Adipose tissue (tissue), 3 donors: ENCODE measurements at regions not wholly inside any gene's neighbourhood (a gene's known extent, or its start where the extent isn't known, plus 50 kb on each side); places are given as distances from the start of the nearest gene placed in this dataset.
"Not testable (repeated sequence)": the region's sequence is repeated elsewhere in the genome, so short reads cannot be mapped to it uniquely, and the experiment has no call there.

Source experiments
- H3K27ac ChIP-seq: one replicate; pipeline ENCODE4 v1.5.1; 2013; ENCODE audit warnings: low read depth, low read length
- WGBS, 3 donors: extraction: QIAGEN DNeasy Blood & Tissue Kit; methylation state at CpG; one replicate each; pipeline ENCODE4 v1.1.7; 2013; 5-methylcytosine and 5-hydroxymethylcytosine counted together
- donor health status: healthy with polysubstance abuse.
- donor health status: Bipolar disorder and iron deficiency.
- donor health status: healthy.

DNA sequence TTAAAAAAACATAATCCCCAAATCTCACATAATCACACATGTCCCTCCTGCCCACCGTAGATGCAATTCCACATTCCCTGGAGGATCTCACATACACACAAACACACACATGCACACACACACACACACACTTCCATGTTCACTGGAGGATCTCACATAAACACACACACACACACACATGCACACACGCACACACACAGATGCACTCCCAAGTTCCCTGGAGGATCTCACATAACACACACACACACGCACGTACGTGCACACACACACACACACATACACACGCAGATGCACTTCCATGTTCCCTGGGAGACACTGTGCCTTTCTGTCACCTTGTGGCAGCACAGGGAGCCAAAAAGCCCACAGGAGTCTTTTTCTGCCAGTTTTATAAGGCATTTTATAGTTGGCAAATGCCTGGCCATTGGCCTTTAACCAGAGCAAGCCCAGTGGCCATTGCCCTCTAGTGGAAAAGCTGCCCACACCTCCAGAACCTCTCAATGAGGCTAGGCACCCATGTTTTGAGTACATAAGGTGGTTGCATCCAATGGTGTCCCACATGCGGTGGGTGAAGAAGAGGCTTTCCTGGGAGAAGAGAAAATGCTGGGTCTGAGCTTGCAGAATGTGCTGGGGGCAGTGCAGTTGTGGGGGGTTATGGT is 115.4 kb upstream of the ACBD5 start:
- no peak overlapping the region for H3K27ac ChIP-seq
- WGBS, 3 donors, result 88 to 94% (median 93%) methylated on average over 7 of the region's 7 CpGs

DNA sequence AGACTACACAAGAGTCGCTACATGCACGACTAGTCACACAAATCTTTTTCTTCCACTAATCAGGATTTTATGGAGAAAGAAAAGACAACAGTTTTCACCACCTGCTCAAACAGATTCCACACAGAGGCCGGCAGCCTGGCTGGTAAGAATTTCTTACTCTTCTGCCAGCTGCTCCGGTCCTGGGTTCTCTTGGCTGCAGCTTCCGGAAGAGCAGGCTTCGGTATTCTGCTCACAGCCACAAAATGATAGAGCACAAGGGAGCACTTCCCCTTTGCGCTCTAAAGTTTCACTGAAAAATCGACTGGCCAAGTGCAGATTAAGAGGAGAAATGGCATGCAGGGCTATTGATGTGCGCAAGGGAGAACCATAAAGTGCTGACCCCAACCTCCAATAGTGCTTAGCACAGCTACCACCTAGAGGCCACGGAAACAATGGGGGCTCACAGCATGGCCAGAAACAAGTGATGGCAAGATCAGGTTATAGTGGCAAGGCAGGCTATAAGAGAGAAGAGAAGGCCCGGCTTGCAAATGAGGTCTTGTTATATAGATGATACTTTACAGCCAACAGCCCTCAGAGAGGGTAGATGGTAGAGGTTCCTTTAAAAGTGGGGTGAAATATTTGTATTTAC is 114.2 kb upstream of the ACBD5 start:
- H3K27ac ChIP-seq, result not testable (repeated sequence)

DNA sequence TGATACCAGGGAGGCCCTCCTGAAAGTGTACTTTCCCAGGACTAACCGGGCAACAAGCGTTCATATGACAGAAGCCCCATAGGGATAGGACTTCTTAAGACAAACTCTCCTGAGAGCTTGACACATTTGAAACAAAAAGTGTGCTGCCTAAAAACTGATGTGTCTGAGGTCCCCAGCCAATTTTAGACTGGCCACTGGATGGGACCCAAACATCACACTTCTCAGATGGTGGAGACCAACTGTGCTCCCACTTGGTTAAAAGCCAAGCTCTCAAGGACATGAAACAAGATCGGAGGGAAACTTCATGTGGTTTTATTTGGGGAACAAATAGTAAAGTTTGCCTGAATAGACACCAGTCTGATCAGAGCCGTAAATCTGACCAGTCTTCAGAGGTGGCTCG is 113.5 kb upstream of the ACBD5 start:
- WGBS, 3 donors, result 47 to 74% (median 63%) methylated on average over 5 of the region's 5 CpGs
- H3K27ac ChIP-seq, result not testable (repeated sequence)

More for the DNA sequence above, 114.2 kb upstream of the ACBD5 start:
- WGBS, 3 donors, result 30 to 62% (median 51%) methylated on average over 10 to 11 of the region's 11 CpGs

DNA sequence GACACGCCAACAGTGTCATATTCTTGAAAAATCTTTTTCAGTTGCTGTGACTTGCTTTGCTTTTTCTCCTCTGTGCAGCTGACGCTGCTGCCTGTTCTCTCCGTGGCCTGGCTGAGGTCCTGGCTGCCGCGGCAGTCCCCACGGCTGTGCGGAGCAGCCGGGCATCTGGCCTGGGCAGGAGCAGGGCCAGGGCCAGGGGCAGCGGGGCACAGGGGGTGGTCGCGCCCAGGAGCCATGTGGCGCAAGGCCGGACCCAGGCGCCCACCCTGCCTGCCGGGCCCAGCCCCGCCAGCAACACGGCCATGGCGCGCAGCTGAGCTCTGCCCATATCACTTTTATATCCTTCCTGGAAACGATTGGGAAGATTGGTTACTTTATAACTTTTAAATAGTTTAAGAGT is 109.4 kb upstream of the ACBD5 start:
- WGBS, 3 donors, result 84 to 92% (median 88%) methylated on average over 20 of the region's 20 CpGs
- no peak overlapping the region for H3K27ac ChIP-seq

DNA sequence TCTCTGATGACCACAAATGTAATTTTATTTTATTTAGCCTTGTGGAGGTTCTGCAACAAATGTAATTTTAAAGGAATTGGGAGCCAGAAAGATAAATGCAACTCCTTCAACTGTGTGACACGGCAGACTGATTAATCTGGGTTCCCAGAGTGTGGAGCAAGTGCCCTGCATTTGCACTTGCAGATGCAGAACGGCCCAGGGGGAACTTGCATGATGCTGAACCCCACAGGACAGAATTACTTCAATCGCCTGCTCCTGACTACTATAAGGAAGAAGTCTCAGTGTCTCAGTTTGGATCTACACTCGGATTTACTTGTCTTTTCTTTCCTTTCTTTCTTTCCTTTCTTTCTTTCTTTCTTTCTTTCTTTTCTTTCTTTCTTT is 107.2 kb upstream of the ACBD5 start:
- H3K27ac ChIP-seq, result not testable (repeated sequence)
- WGBS, 3 donors, result 22 to 26% (median 25%) methylated on average over 4 of the region's 4 CpGs

DNA sequence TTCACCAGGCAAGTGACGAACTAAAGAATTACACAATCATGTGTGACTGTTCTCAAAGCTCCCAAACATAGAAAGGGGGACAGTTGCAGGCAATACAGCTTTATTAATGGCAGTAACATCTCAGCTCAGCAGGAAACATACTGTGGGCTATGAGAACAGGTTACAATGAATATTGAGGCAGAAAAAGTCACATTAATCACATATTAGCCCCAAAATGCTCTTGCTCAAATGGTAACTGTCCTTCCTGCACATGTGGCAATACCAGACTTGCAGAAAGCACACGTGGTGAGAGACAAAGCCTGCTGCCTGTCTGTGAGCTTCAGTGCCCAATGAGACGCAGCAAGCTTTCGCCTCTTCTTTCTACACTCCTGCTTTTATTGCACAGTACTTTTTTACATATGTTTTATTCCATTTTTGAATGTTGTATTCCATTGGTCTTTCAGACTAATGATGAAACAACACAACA is 104.9 kb upstream of the ACBD5 start:
- H3K27ac ChIP-seq, result no peak overlapping the region
- 43 to 59% (median 44%) methylated on average over 4 of the region's 4 CpGs for WGBS, 3 donors

DNA sequence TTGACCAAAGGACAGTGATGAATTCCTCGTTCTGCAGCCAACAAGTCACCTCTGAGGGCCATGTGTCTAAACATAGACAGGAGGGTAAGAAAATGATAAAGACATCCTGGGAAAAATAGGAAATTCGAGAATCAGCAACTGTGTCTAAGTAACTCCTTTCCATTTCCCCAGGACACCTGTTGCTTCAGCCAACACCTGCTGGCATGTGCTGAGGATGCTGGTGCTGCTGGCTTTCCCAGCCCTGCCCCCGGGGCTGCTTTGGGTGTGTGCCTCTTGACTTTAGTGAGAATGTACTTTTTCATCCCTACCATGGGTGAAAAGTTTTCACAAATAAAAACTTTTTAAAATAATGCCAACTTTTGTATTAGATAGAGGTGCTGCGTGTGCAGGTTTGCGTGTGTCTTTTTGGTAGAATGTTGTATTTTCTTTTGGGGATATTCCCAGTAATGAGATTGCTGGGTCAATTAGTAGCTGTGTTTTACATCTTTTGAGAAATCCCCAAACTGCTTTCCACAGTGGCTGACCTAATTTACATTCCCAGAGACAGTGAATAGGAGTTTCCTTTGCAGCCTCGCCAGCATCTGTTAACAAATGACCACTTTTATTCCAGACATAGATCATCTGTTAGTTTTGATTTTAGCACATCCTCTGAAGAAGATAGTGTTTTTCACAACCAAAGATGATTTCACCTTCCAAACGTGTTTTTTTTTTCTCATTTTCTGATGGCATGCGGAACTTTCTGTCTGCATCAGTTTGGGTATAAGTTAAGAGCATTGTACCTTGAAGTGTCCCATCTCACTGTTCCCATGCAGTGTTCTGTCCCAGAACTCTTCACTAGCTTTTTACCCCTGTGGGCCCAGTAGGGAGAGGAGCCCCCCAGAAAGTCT is 104.2 kb upstream of the ACBD5 start:
- 56 to 59% (median 58%) methylated on average over 8 of the region's 8 CpGs for WGBS, 3 donors
- H3K27ac ChIP-seq, result no peak overlapping the region

DNA sequence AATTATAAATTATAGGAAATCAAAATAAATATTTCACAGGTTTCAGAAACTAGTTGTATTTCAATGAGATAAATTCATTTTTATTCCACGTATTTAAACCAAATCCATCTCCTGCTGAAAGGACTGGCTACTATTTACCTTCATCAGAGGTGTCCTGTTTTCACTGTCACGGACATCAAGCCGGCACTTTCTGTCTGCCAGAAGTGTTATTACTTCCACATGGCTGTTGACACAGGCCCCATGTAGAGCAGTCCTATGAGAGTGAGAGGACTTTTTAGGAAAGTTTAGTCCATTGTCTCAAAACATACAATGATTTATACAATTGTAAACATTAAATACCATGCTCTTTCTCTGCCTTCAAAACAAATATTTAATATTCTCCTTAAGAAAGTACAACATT is 100.4 kb upstream of the ACBD5 start:
- 54 to 84% (median 81%) methylated on average over 3 of the region's 3 CpGs for WGBS, 3 donors
- H3K27ac ChIP-seq, result no peak overlapping the region

DNA sequence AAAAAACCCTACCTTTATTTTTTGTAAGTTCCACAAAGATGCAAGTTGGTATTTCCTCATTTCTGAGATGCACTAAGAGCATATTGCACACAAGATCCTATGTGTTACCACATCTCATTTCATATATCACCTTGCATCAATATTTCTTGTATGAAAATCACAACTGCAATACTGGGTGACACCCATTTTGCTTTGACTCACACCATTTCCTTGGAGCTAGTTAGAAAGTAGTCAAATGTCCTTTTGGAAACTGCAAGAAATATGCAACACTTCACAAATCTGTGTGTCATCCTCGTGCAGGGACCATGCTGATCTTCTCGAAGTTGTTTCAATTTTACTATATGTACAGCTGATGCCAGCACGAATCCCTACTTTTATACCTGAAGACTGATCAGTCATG is 94.6 kb upstream of the ACBD5 start:
- H3K27ac ChIP-seq, result not testable (repeated sequence)
- WGBS, 3 donors, result 62 to 80% (median 79%) methylated on average over 3 of the region's 3 CpGs

DNA sequence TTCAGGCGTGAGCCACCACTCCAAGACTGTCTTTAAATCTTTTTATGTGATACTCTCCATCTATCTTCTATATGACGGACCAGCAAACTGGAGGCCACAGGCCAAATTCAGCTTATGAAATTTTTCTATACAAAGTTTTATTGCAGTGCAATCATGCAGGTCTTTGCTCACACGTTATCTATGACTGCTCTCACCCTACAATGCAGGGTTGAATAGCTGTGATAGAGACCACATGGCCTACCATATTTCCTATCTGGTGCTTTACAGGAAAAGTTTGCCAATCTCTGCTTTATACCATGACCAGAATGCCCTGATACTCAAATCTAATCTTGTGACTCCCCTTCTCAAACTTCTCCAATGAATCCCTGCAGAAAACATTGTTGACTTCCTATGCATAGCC is 89.5 kb upstream of the ACBD5 start:
- WGBS, 3 donors, result 80 to 87% (median 81%) methylated on average over 3 of the region's 3 CpGs
- H3K27ac ChIP-seq, result no peak overlapping the region

DNA sequence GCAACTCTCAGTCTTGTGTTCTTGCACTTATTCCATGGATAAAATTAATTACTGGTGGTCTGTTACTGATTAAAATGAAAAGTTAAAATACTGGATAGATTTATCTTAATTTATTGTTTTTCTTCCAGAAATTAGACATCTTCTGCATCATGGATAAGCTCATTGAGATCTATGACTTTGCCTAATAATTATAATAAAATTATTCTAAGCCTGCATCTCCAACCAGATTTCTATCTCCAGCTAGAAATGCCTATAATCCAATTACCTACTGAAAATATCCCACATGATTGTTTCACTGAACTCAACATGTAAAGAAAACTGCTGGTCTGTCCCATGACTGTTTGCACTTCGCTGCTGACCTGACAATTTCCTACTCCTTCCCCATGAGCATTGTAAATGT is 88.3 kb upstream of the ACBD5 start:
- WGBS, 3 donors, result 83 to 95% (median 85%) methylated on average over 1 of the region's 1 CpG
- H3K27ac ChIP-seq, result no peak overlapping the region

DNA sequence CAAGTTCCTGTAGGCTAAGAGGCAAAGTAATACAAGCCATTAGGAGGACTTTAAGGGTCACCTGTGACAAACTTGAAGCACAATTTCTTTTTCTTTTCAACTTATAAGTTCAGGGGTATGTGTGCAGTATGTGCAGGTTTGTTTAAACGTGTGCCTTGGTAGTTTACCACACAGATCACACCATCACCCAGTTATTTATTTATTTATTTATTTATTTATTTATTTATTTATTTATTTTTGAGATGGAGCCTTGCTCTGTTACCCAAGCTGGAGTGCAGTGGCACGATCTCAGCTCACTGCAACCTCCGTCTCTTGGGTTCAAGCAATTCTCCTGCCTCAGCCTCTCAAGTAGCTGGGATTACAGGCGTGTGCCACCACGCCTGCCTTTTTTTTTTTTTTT is 86.2 kb upstream of the ACBD5 start:
- WGBS, 3 donors, result 89 to 91% (median 91%) methylated on average over 5 of the region's 5 CpGs
- H3K27ac ChIP-seq, result not testable (repeated sequence)

DNA sequence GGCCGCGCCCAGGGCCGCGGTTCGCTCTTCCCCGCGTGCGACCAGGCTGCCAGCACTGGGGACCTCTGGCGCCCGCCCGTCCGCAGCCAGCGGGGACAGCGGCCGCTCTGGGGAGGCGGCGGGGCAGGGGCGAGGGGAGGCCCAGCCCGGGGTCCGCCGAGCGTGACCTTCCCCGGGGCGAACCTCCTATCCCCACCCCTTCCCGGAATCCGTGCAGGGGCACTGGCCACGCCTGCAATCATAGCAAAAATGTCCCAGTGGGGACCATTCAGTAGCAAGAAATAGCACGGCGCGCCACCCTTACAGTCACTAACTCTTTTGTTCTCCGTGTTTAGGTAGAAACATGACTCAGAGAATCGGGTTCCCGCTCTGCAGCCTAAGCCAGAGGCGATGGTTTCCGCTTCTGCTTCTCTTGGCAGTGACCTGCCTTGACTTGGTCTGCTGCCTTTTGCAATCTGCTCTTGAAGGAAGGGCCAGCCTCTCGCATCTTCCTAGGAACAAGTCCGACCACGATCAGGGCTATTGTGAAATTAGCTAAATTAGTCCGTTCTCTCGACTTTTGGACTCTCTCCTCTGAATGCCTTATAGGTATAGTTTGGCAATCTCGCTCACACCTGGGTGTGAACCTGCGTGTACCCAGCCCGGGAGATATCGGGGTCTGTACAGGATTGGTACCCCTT is 79.3 kb upstream of the ACBD5 start:
- H3K27ac ChIP-seq, result peak overlapping the region; percentile 26
- 15 to 28% (median 21%) methylated on average over 44 of the region's 44 CpGs for WGBS, 3 donors

DNA sequence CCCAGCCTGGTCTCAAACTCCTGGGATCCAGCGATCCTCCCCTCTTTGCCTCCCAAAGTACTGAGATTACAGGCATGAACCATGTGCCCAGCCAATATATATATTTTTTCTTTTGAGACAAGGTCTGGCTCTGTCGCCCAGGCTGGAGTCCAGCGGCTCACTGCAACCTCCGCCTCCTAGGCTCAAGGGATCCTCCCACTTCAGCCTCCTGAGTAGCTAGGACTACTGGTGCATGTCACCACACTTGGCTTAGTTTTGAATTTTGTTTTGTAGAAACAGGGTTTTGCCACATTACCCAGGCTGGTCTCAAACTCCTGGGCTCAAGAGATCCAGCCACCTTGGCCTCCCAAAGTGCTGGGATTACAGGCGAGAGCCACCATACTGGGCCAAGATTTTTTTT is 78.5 kb upstream of the ACBD5 start:
- WGBS, 3 donors, result 93% methylated on average over 5 of the region's 5 CpGs

DNA sequence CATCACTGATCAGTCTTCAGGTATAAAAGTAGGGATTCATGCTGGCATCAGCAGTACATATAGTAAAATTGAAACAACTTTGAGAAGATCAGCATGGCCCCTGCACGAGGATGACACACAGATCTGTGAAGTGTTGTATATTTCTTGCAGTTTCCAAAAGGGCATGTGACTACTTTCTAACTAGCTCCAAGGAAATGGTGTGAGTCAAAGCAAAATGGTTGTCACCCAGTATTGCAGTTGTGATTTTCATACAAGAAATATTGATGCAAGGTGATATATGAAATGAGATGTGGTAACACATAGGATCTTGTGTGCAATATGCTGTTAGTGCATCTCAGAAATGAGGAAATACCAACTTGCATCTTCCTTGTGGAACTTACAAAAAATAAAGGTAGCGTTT is 74.5 kb upstream of the ACBD5 start:
- 58 to 65% (median 63%) methylated on average over 2 of the region's 2 CpGs for WGBS, 3 donors
- H3K27ac ChIP-seq, result not testable (repeated sequence)

More for the DNA sequence above, 78.5 kb upstream of the ACBD5 start:
- H3K27ac ChIP-seq, result not testable (repeated sequence)

DNA sequence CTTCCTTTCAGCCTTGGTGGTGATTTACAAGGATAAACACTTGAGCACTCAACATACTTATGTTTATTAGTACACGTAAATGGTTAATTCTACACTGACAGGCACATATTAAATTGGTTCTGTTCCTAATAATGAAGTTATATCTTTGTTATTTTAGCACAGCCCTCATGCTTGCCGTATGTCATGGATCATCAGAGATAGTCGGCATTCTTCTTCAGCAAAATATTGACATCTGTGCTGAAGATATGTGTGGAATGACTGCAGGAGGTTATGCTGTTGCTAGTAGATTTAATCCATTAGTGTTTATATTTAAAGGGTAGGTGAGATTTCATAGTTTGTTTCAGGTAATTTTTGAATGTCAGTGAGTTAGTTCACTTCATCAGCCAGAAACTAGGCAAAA is 73.0 kb upstream of the ACBD5 start:
- WGBS, 3 donors, result 54 to 70% (median 66%) methylated on average over 3 of the region's 3 CpGs
- H3K27ac ChIP-seq, result not testable (repeated sequence)

DNA sequence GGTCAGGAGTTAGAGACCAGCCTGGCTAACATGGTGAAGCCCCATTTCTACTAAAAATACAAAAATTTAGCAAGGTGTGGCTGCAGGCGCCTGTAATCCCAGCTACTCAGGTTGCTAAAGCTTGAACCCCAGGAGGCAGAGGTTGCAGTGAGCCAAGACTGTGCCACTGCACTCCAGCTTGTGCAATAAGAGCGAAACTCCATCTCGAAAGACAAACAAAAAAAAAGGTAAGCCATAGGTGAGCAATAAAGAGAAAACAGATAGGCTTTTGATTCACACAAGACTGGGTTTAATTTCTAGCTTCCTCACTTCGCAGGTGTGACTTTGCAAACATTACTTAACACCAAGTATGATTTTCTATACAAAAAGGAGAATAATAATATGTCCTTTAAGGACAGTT is 72.3 kb upstream of the ACBD5 start:
- 83 to 87% (median 85%) methylated on average over 4 of the region's 4 CpGs for whole genome bisulfite sequencing, 3 donors
- H3K27ac ChIP-seq, result no peak overlapping the region

DNA sequence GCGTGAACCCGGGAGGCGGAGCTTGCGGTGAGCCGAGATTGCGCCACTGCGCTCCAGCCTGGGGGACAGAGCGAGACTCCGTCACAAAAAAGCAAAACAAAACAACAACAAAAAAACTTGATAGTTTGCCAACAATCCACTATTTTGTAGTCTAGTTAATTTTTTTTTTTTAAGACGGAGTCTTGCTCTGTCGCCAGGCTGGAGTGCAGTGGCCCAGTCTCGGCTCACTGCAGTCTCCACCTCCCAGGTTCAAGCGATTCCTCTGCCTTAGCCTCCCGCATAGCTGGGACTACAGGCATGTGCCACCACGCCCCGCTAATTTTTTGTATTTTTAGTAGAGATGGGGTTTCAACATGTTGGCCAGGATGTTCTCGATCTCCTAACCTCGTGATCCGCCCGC is 71.2 kb upstream of the ACBD5 start:
- 93 to 98% (median 96%) methylated on average over 20 of the region's 20 CpGs for WGBS, 3 donors
- H3K27ac ChIP-seq, result not testable (repeated sequence)

DNA sequence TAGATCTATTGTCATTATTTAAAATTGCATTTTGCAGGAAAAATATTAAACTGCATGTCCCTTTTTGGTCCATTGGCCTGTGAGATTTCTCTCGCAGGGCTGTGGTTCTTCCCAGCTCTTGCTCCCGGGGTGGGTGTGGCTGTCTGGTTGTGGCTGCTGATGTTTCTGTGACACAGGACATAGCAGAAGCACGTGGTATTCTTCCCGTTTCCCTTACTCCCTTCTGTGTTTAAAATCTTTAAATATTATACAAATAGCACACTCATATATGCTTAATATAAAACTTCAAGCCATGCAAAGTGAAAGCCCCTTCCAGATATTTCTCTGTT is 57.9 kb upstream of the ACBD5 start:
- WGBS, 3 donors, result 43 to 76% (median 54%) methylated on average over 4 of the region's 4 CpGs
- not testable (repeated sequence) for H3K27ac ChIP-seq
